ENCODE measurements at regions not wholly inside any gene's neighbourhood (a gene's known extent, or its start where the extent isn't known, plus 50 kb on each side); places are given as distances from the start of the nearest gene placed in this dataset.

DNA sequence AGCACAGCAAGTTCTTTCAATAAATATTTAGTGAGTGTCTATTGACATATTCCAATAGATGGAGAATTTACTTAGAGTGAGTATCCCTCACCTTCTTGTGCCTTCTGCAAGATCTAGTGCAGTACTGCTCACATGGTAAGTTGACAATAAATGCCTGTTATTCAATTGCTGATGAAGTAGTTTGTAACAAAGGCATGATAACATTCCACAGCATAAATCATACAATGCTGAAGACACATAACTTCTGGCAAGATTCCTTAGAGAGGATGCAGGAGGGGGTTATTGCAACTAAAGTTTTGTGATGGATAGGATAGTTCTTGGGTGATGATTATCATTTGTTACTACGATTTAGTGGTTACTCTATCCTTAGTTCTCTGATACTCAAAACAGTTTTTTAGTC is 112.2 kb upstream of the RBMS3 start:
- no peaks in the 10 kb centered on the region for H3K36me3 Mint-ChIP-seq (ENCODE audit: low read depth)
- no peaks in the 10 kb centered on the region for H3K27me3 Mint-ChIP-seq
- TF ChIP-seq, protein P1, sequence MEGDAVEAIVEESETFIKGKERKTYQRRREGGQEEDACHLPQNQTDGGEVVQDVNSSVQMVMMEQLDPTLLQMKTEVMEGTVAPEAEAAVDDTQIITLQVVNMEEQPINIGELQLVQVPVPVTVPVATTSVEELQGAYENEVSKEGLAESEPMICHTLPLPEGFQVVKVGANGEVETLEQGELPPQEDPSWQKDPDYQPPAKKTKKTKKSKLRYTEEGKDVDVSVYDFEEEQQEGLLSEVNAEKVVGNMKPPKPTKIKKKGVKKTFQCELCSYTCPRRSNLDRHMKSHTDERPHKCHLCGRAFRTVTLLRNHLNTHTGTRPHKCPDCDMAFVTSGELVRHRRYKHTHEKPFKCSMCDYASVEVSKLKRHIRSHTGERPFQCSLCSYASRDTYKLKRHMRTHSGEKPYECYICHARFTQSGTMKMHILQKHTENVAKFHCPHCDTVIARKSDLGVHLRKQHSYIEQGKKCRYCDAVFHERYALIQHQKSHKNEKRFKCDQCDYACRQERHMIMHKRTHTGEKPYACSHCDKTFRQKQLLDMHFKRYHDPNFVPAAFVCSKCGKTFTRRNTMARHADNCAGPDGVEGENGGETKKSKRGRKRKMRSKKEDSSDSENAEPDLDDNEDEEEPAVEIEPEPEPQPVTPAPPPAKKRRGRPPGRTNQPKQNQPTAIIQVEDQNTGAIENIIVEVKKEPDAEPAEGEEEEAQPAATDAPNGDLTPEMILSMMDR (IDR thresholded peaks at IDR 0.05), result no peak
- no peak for DNase-seq
- intact Hi-C loops (cut with DNase I, micrococcal nuclease), result no loop called here
- ChIA-PET CTCF (no interaction called here), POLR2A (no interaction called here)
- no peak overlapping the region for H3K4me3 ChIP-seq (ENCODE audit: low read length)
- no peaks in the 10 kb centered on the region for H3K9me3 Mint-ChIP-seq
- no peak overlapping the region for H3K27ac Mint-ChIP-seq
- no peaks in the 10 kb centered on the region for H3K36me3 ChIP-seq (ENCODE audit: insufficient read depth, low read length)
- peaks cover 35% of the 10 kb centered on the region for H3K4me1 Mint-ChIP-seq (ENCODE audit: low read depth)
- H3K9me3 ChIP-seq (ENCODE audit: control insufficient read depth in 1 of 2, insufficient read depth in 1 of 2, low read length in 2 of 2), result peaks cover 0 to 7% of the 10 kb centered on the region in 2 experiments
- H3K27me3 ChIP-seq (ENCODE audit: control insufficient read depth in 1 of 2, insufficient read depth in 2 of 2, low read length in 2 of 2), result no peaks in the 10 kb centered on the region
- no peak overlapping the region for H3K27ac ChIP-seq (ENCODE audit: low read depth in 1 of 2, low read length in 2 of 2)
- no peak for ATAC-seq (ENCODE audit: poor library complexity)
- peaks cover 3% of the 10 kb centered on the region for H3K4me1 ChIP-seq (ENCODE audit: insufficient read depth, low read length)
- no peak overlapping the region for H3K4me3 Mint-ChIP-seq

DNA sequence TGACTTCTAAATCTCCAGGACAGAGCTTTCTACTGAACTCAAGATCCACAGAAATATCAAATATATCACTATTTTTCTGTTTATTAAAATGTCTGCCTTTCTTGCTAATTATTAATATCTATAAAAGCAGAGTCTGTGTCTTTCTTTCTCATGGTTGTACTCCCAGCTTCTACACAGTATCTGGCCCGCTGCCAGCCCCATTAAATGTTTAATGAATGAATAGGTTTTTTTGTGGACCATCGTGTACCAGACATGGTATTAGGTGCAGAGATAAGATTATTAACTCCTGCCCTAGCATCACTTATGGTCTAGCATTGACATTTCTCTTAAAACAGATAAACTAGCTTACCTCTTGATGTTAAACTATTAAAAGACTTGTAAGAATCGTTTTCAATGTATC is 111.4 kb upstream of the RBMS3 start:
- TF ChIP-seq, protein P1 (IDR thresholded peaks at IDR 0.05), result no peak
- CTCF ChIA-PET, result no interaction called here
- ATAC-seq (ENCODE audit: poor library complexity) (no peak), DNase-seq (no peak)
- H3K9me3 ChIP-seq (ENCODE audit: control insufficient read depth in 1 of 2, insufficient read depth in 1 of 2, low read length in 2 of 2), result peaks cover 0 to 7% of the 10 kb centered on the region in 2 experiments
- H3K27ac ChIP-seq (ENCODE audit: low read depth in 1 of 2, low read length in 2 of 2), result no peak overlapping the region
- no peak overlapping the region for H3K4me3 Mint-ChIP-seq
- POLR2A ChIA-PET, result no interaction called here
- peaks cover 35% of the 10 kb centered on the region for H3K4me1 Mint-ChIP-seq (ENCODE audit: low read depth)
- no peaks in the 10 kb centered on the region for H3K9me3 Mint-ChIP-seq
- no peaks in the 10 kb centered on the region for H3K36me3 ChIP-seq (ENCODE audit: insufficient read depth, low read length)
- no peaks in the 10 kb centered on the region for H3K36me3 Mint-ChIP-seq (ENCODE audit: low read depth)
- no peak overlapping the region for H3K4me3 ChIP-seq (ENCODE audit: low read length)
- intact Hi-C loops (cut with DNase I, micrococcal nuclease), result no loop called here
- H3K27ac Mint-ChIP-seq, result no peak overlapping the region
- peaks cover 3% of the 10 kb centered on the region for H3K4me1 ChIP-seq (ENCODE audit: insufficient read depth, low read length)
- no peaks in the 10 kb centered on the region for H3K27me3 Mint-ChIP-seq
- no peaks in the 10 kb centered on the region for H3K27me3 ChIP-seq (ENCODE audit: control insufficient read depth in 1 of 2, insufficient read depth in 2 of 2, low read length in 2 of 2)

DNA sequence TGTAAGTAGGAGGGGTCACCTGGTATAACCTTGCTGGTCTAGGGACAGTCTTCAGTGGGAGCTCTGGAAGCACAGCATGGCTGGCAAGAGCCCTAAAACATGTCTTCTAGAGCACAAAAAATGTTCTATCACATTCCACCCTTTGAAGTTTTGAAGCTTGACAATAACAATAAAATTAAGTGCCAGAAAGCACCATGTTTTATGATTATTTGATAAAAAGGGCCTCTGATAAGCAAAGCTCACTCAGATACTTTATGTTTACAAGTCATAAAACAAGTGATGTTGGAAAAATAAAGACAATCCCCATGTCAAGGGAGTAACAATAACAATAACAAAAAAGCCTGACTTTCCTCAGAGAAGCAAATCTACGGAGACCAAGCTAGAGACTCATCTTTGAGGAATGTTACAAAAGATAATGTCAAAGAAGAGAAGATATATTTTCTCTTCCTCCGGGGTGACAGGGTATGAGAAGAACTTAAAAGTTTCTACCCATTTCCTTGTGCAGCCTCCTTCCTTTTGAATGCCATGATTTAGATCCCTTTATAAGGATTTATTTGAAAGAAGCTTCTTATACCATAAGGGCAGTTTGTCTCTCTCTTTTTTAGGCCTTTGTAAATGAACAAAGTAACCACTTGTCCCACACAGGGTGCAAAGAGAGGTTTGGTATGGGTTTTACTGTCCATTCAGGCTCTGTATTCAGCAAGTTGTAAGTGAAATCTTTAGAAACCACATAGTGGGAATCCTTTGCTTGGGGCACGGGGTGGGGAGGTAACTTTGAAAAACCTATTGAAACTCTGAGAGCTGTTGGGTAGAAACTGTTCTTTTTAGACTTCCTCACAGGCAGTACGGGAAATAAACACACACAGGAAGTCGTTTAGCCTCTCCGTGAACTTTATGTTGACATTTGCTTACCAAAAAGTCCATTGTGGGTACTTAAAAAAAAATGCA is 109.6 kb upstream of the RBMS3 start:
- intact Hi-C loops (cut with DNase I, micrococcal nuclease), result no loop called here
- no peaks in the 10 kb centered on the region for H3K27me3 ChIP-seq (ENCODE audit: control insufficient read depth in 1 of 2, insufficient read depth in 2 of 2, low read length in 2 of 2)
- peak overlapping the region; percentile 67 for H3K27ac Mint-ChIP-seq

More for the DNA sequence above, 109.6 kb upstream of the RBMS3 start:
- Histone ChIP-seq H3K9me3 (ENCODE audit: control insufficient read depth in 1 of 2, insufficient read depth in 1 of 2, low read length in 2 of 2) (peaks cover 0 to 7% of the 10 kb centered on the region in 2 experiments), H3K27ac (ENCODE audit: low read depth in 1 of 2, low read length in 2 of 2) (peak overlapping the region in 1 of 2 donors; percentile 30), H3K4me1 (ENCODE audit: insufficient read depth, low read length) (peaks cover 3% of the 10 kb centered on the region), H3K36me3 (ENCODE audit: insufficient read depth, low read length) (no peaks in the 10 kb centered on the region), H3K4me3 (ENCODE audit: low read length) (no peak overlapping the region)
- no peaks in the 10 kb centered on the region for H3K9me3 Mint-ChIP-seq
- ChIA-PET POLR2A (interaction anchor here (1.8 kb wide), 1 partner anchor 17 kb away, joined by 8 read pairs; no protein-coding TSS in a partner anchor), CTCF (interaction anchor here (0.6 kb wide), 1 partner anchor 54 kb away, joined by 3 read pairs; no protein-coding TSS in a partner anchor)
- peak overlapping the region; percentile 17 for H3K4me3 Mint-ChIP-seq
- DNase-seq (peak in 3 of 14 experiments; percentile 2 to 50 (median 5)), ATAC-seq (ENCODE audit: poor library complexity) (peak; percentile 46)
- no peaks in the 10 kb centered on the region for H3K27me3 Mint-ChIP-seq
- TF ChIP-seq, protein P1 (IDR thresholded peaks at IDR 0.05), result no peak
- no peaks in the 10 kb centered on the region for H3K36me3 Mint-ChIP-seq (ENCODE audit: low read depth)
- peaks cover 35% of the 10 kb centered on the region for H3K4me1 Mint-ChIP-seq (ENCODE audit: low read depth)
